GM19328 (cell line): ENCODE measurements at regions not wholly inside any gene's neighbourhood (a gene's known extent, or its start where the extent isn't known, plus 50 kb on each side); places are given as distances from the start of the nearest gene placed in this dataset.

ENCODE experiments used
- ATAC-seq: cut with Tn5 transposase; IDR thresholded peaks from one replicate; pipeline ENCODE4 v1.9.1; 2021; ENCODE audit warnings: mild to moderate bottlenecking, moderate library complexity; ENCODE audit not compliant: unreplicated experiment

- no peak for ATAC-seq
These were observed 657.1 kb upstream of the BRINP3 start for GRCh38 chr1:191134796-191135195.

GRCh38 chr1:191140038-191140437 is 662.4 kb upstream of the BRINP3 start:
- no peak for ATAC-seq

GRCh38 chr1:191142748-191143147 is 665.1 kb upstream of the BRINP3 start:
- ATAC-seq = no peak

GRCh38 chr1:191145834-191146233 is 668.2 kb upstream of the BRINP3 start:
- ATAC-seq = no peak

GRCh38 chr1:191151321-191151807 is 673.7 kb upstream of the BRINP3 start:
- no peak for ATAC-seq

GRCh38 chr1:191152776-191153175 is 675.1 kb upstream of the BRINP3 start:
- ATAC-seq = no peak

- no peak for ATAC-seq
These were observed 677.5 kb upstream of the BRINP3 start for GRCh38 chr1:191155178-191155577.

GRCh38 chr1:191160837-191161236 is 683.2 kb upstream of the BRINP3 start:
- ATAC-seq = no peak

- no peak for ATAC-seq
These were observed 685.1 kb upstream of the BRINP3 start for GRCh38 chr1:191162762-191163161.

GRCh38 chr1:191163621-191164020 is 686.0 kb upstream of the BRINP3 start:
- ATAC-seq = no peak

GRCh38 chr1:191174298-191174697 is 696.6 kb upstream of the BRINP3 start:
- peak; percentile 98 for ATAC-seq

- no peak for ATAC-seq
These were observed 698.5 kb upstream of the BRINP3 start for GRCh38 chr1:191176131-191176530.

- ATAC-seq = no peak
These were observed 729.0 kb upstream of the BRINP3 start for GRCh38 chr1:191206513-191207207.

GRCh38 chr1:191222206-191222605 is 744.5 kb upstream of the BRINP3 start:
- no peak for ATAC-seq

GRCh38 chr1:191240925-191241324 is 763.3 kb upstream of the BRINP3 start:
- ATAC-seq = no peak

GRCh38 chr1:191255354-191256054 is 777.8 kb upstream of the BRINP3 start:
- ATAC-seq = no peak

- ATAC-seq = no peak
These were observed 779.3 kb upstream of the BRINP3 start for GRCh38 chr1:191256917-191257316.

- ATAC-seq = no peak
These were observed 782.4 kb upstream of the BRINP3 start for GRCh38 chr1:191260056-191260455.

- ATAC-seq = no peak
These were observed 783.4 kb upstream of the BRINP3 start for GRCh38 chr1:191261111-191261510.

- no peak for ATAC-seq
These were observed 801.7 kb upstream of the BRINP3 start for GRCh38 chr1:191279266-191279800.

- no peak for ATAC-seq
These were observed 806.5 kb upstream of the BRINP3 start for GRCh38 chr1:191284175-191284574.

- no peak for ATAC-seq
These were observed 812.8 kb upstream of the BRINP3 start for GRCh38 chr1:191290441-191290840.
